AG04449 (cell line): ENCODE measurements at regions not wholly inside any gene's neighbourhood (a gene's known extent, or its start where the extent isn't known, plus 50 kb on each side); places are given as distances from the start of the nearest gene placed in this dataset.

Experiments
- CTCF ChIA-PET: fragments of 350-600 bp; formaldehyde crosslinking; extraction: SDS; loops from one replicate; lab custom pipeline; 2021; ENCODE audit warnings: antibody characterized with exemption; lab: Yijun Ruan, JAX
- POLR2A ChIA-PET: fragments of 400-600, 350-600 bp; formaldehyde crosslinking; extraction: SDS; loops from one replicate; lab custom pipeline; 2020; ENCODE audit warnings: antibody characterized with exemption, inconsistent platforms; lab: Yijun Ruan, JAX
- DNase-seq: peaks from one replicate; pipeline ENCODE4 v3.0.0-alpha.2; 2010; ENCODE audit warnings: low read depth, low spot score
- H3K4me3 ChIP-seq: 2 replicates; pipeline ENCODE4 v1.5.1; 2011; ENCODE audit warnings: low read depth, mild to moderate bottlenecking, control low read depth, low read length
- CTCF ChIP-seq: IDR thresholded peaks from one replicate; pipeline ENCODE4 v1.5.1; 2011; ENCODE audit warnings: mild to moderate bottlenecking, moderate library complexity, low read length, control low read depth, inconsistent platforms; ENCODE audit not compliant: insufficient read depth; ENCODE audit errors: missing control alignments

GRCh38 chr18:56330366-56331110 is 307.9 kb downstream of the TXNL1 start:
- POLR2A ChIA-PET, result no interaction called here
- no peak for TF ChIP-seq CTCF

GRCh38 chr18:56329536-56329935 is 308.9 kb downstream of the TXNL1 start:
- H3K4me3 ChIP-seq, result no peak overlapping the region
- no peak for DNase-seq
- CTCF ChIA-PET, result no interaction called here
- no peak for TF ChIP-seq CTCF
- POLR2A ChIA-PET, result no interaction called here

More at GRCh38 chr18:56330366-56331110, 307.9 kb downstream of the TXNL1 start:
- no peak overlapping the region for H3K4me3 ChIP-seq
- CTCF ChIA-PET, result interaction anchor here (2.2 kb wide), 1 partner anchor 245 kb away, joined by 8 read pairs; no protein-coding TSS in a partner anchor
- no peak for DNase-seq

GRCh38 chr18:56327191-56327885 is 311.1 kb downstream of the TXNL1 start:
- TF ChIP-seq CTCF, result no peak
- POLR2A ChIA-PET, result no interaction called here

GRCh38 chr18:56326336-56327072 is 311.9 kb downstream of the TXNL1 start:
- H3K4me3 ChIP-seq, result no peak overlapping the region
- POLR2A ChIA-PET, result no interaction called here
- CTCF ChIA-PET, result interaction anchor here (0.6 to 2.5 kb wide), 5 partner anchors 10 to 250 kb away, joined by 3 to 11 read pairs (median 3); no protein-coding TSS in a partner anchor
- no peak for DNase-seq
- no peak for TF ChIP-seq CTCF

More at GRCh38 chr18:56327191-56327885, 311.1 kb downstream of the TXNL1 start:
- no peak overlapping the region for H3K4me3 ChIP-seq
- DNase-seq, result no peak
- CTCF ChIA-PET, result interaction anchor here (1.1 to 2.5 kb wide), 4 partner anchors 11 to 249 kb away, joined by 3 to 11 read pairs (median 3); no protein-coding TSS in a partner anchor

- POLR2A ChIA-PET, result no interaction called here
- CTCF ChIA-PET, result interaction anchor here (1.1 kb wide), 1 partner anchor 14 kb away, joined by 3 read pairs; no protein-coding TSS in a partner anchor
These were observed 314.7 kb downstream of the TXNL1 start for GRCh38 chr18:56323673-56324072.

More at GRCh38 chr18:56323673-56324072, 314.7 kb downstream of the TXNL1 start:
- DNase-seq, result no peak
- no peak for TF ChIP-seq CTCF
- H3K4me3 ChIP-seq, result no peak overlapping the region
